Panc1 (cell line): ENCODE measurements at regions not wholly inside any gene's neighbourhood (a gene's known extent, or its start where the extent isn't known, plus 50 kb on each side); places are given as distances from the start of the nearest gene placed in this dataset.

ENCODE experiments used
- CTCF ChIP-seq: fragments of 450-650 bp; IDR thresholded peaks from 2 replicates; pipeline ENCODE4 v1.5.1; 2017; ENCODE audit warnings: mild to moderate bottlenecking
- TCF7L2 ChIP-seq: IDR thresholded peaks from 2 replicates; pipeline ENCODE4 v1.6.1; 2011; ENCODE audit warnings: mild to moderate bottlenecking, low read depth, low read length, inconsistent platforms

GRCh38 chr1:221993444-221993948 lies 251.6 kb upstream of the DUSP10 start:
- TF ChIP-seq CTCF: peak; percentile 13; the same call in 1 of the 2 replicates
- TF ChIP-seq TCF7L2: no peak
